ENCODE measurements at regions not wholly inside any gene's neighbourhood (a gene's known extent, or its start where the extent isn't known, plus 50 kb on each side); places are given as distances from the start of the nearest gene placed in this dataset.

GRCh38 chr15:39266890-39267289, 314.0 kb upstream of the THBS1 start:
- DNase-seq (ENCODE audit: low spot score) (no peak), ATAC-seq (no peak)
- Mint-ChIP-seq H3K27me3 (ENCODE audit: low read depth) (no peaks in the 10 kb centered on the region), H3K9me3 (no peaks in the 10 kb centered on the region), H3K4me1 (peaks cover 9% of the 10 kb centered on the region), H3K4me3 (no peak overlapping the region), H3K36me3 (no peaks in the 10 kb centered on the region), H3K27ac (no peak overlapping the region)
- TF ChIP-seq USF2 (CRISPR knock-in tag; IDR thresholded peaks at IDR 0.05) = no peak
- no peak for TF ChIP-seq ZNF423 (CRISPR knock-in tag; IDR thresholded peaks at IDR 0.05)
- no peak for TF ChIP-seq ZNF121 (CRISPR knock-in tag; IDR thresholded peaks at IDR 0.05)
- no peak for TF ChIP-seq GABPB1 (CRISPR knock-in tag; IDR thresholded peaks at IDR 0.05)
- TF ChIP-seq JAZF1 (CRISPR knock-in tag; IDR thresholded peaks at IDR 0.05) = no peak
- TF ChIP-seq FOXJ3 (CRISPR knock-in tag; IDR thresholded peaks at IDR 0.05; ENCODE audit: borderline replicate concordance) = no peak
- TF ChIP-seq ETV6 (CRISPR knock-in tag; IDR thresholded peaks at IDR 0.05) = no peak
- no peak for TF ChIP-seq ERG (CRISPR knock-in tag; IDR thresholded peaks at IDR 0.05)
- TF ChIP-seq STAT6 (CRISPR knock-in tag; conservative IDR thresholded peaks at IDR 0.05; ENCODE audit: low read depth) = no peak
- TF ChIP-seq GTF2I (CRISPR knock-in tag; conservative IDR thresholded peaks at IDR 0.05) = no peak
- no peak for TF ChIP-seq E2F4 (CRISPR knock-in tag; IDR thresholded peaks at IDR 0.05; ENCODE audit: borderline replicate concordance, low read depth)
- TF ChIP-seq AR (CRISPR knock-in tag; IDR thresholded peaks at IDR 0.05) = no peak
- TF ChIP-seq E2F1 (CRISPR knock-in tag; IDR thresholded peaks at IDR 0.05) = no peak
- no peak for TF ChIP-seq ZNF532 (CRISPR knock-in tag; IDR thresholded peaks at IDR 0.05; ENCODE audit: borderline replicate concordance)
- TF ChIP-seq MXD4 (CRISPR knock-in tag; IDR thresholded peaks at IDR 0.05; ENCODE audit: borderline replicate concordance) = no peak
- TF ChIP-seq ZNF416 (CRISPR knock-in tag; IDR thresholded peaks at IDR 0.05) = no peak
- no peak for TF ChIP-seq CBFB (CRISPR knock-in tag; IDR thresholded peaks at IDR 0.05; ENCODE audit: low read depth)
- TF ChIP-seq JUN (CRISPR knock-in tag; IDR thresholded peaks at IDR 0.05) = no peak
- TF ChIP-seq ESRRA (CRISPR knock-in tag; IDR thresholded peaks at IDR 0.05; ENCODE audit: borderline replicate concordance) = no peak
- ChIA-PET CTCF (no interaction called here), POLR2A (no interaction called here)
